Liver (tissue), 8 donors: ENCODE measurements at regions not wholly inside any gene's neighbourhood (a gene's known extent, or its start where the extent isn't known, plus 50 kb on each side); places are given as distances from the start of the nearest gene placed in this dataset.

ENCODE experiments used
- DNase-seq: peaks from one replicate; pipeline ENCODE4 v3.0.0-alpha.2; 2017; ENCODE audit warnings: low spot score
- H3K27ac ChIP-seq, 2 donors: one replicate each; pipeline ENCODE4 v1.7.0; 2013; ENCODE audit warnings: inconsistent platforms in 2 of 2, low read length in 2 of 2, control low read depth in 1 of 2, low read depth in 1 of 2, mild to moderate bottlenecking in 1 of 2
- H3K27me3 ChIP-seq, 4 donors: one replicate each; pipeline versions ENCODE4 v1.6.1 to v1.7.0; 2013; ENCODE audit warnings: low read length in 3 of 4, inconsistent platforms in 1 of 4, mild to moderate bottlenecking in 1 of 4, moderate library complexity in 1 of 4; ENCODE audit not compliant: control insufficient read depth in 4 of 4, insufficient read depth in 4 of 4
- H3K36me3 ChIP-seq, 4 donors: one replicate each; pipeline versions ENCODE4 v1.6.1 to v1.7.0; 2013; ENCODE audit warnings: low read length in 3 of 4, mild to moderate bottlenecking in 3 of 4, low read depth in 1 of 4, moderate library complexity in 1 of 4; ENCODE audit not compliant: control insufficient read depth in 4 of 4, insufficient read depth in 3 of 4
- H3K4me1 ChIP-seq, 4 donors: one replicate each; pipeline versions ENCODE4 v1.6.1 to v1.7.0; 2013; ENCODE audit warnings: low read length in 3 of 4, mild to moderate bottlenecking in 3 of 4, moderate library complexity in 1 of 4; ENCODE audit not compliant: control insufficient read depth in 4 of 4, insufficient read depth in 4 of 4
- H3K4me3 ChIP-seq, 3 donors: one replicate each; pipeline versions ENCODE4 v1.6.1 to v1.7.0; 2013; ENCODE audit warnings: low read length in 3 of 3, control low read depth in 1 of 3, low read depth in 1 of 3, mild to moderate bottlenecking in 1 of 3
- H3K9ac ChIP-seq, 2 donors: one replicate each; pipeline ENCODE4 v1.7.0; 2013; ENCODE audit warnings: low read length in 2 of 2, mild to moderate bottlenecking in 2 of 2, moderate library complexity in 2 of 2, control low read depth in 1 of 2, low read depth in 1 of 2
- H3K9me3 ChIP-seq, 4 donors: one replicate each; pipeline versions ENCODE4 v1.6.1 to v1.7.0; 2013; ENCODE audit warnings: low read length in 3 of 4; ENCODE audit not compliant: control insufficient read depth in 4 of 4
- EGR1 ChIP-seq, 2 donors: IDR thresholded peaks; 2 replicates each; pipeline ENCODE4 v1.6.1; 2016 to 2018; ENCODE audit warnings: antibody characterized with exemption in 2 of 2, low read depth in 2 of 2
- FOXA2 ChIP-seq: IDR thresholded peaks from 2 replicates; pipeline ENCODE4 v1.6.1; 2016; ENCODE audit warnings: antibody characterized with exemption
- GABPA ChIP-seq, 2 donors: IDR thresholded peaks in 1 of 2; conservative IDR thresholded peaks in 1 of 2; 2 replicates each; pipeline ENCODE4 v1.6.1; 2016; ENCODE audit warnings: antibody characterized with exemption in 2 of 2, mild to moderate bottlenecking in 1 of 2, moderate library complexity in 1 of 2
- HNF4A ChIP-seq, 2 donors: conservative IDR thresholded peaks; 2 replicates each; pipeline ENCODE4 v1.6.1; 2016; ENCODE audit warnings: antibody characterized with exemption in 2 of 2, mild to moderate bottlenecking in 2 of 2
- JUND ChIP-seq, 2 donors: IDR thresholded peaks; 2 replicates each; pipeline ENCODE4 v1.6.1; 2016; ENCODE audit warnings: antibody characterized with exemption in 2 of 2
- MAX ChIP-seq: IDR thresholded peaks from 2 replicates; pipeline ENCODE4 v1.6.1; 2016; ENCODE audit warnings: antibody characterized with exemption
- NR2F2 ChIP-seq: IDR thresholded peaks from 2 replicates; pipeline ENCODE4 v1.6.1; 2016; ENCODE audit warnings: antibody characterized with exemption
- RXRA ChIP-seq, 2 donors: IDR thresholded peaks; 2 replicates each; pipeline ENCODE4 v1.6.1; 2017 to 2018; ENCODE audit warnings: antibody characterized with exemption in 2 of 2, mild to moderate bottlenecking in 1 of 2
- SP1 ChIP-seq: IDR thresholded peaks from 2 replicates; pipeline ENCODE4 v1.6.1; 2018; ENCODE audit warnings: antibody characterized with exemption, mild to moderate bottlenecking
- TAF1 ChIP-seq: conservative IDR thresholded peaks from 2 replicates; pipeline ENCODE4 v1.6.1; 2016; ENCODE audit warnings: antibody characterized with exemption, mild to moderate bottlenecking
- YY1 ChIP-seq: IDR thresholded peaks from 2 replicates; pipeline ENCODE4 v1.6.1; 2016; ENCODE audit warnings: antibody characterized with exemption, mild to moderate bottlenecking
- ZBTB33 ChIP-seq: IDR thresholded peaks from 2 replicates; pipeline ENCODE4 v1.6.1; 2016; ENCODE audit warnings: antibody characterized with exemption
- WGBS: extraction: QIAGEN DNeasy Blood & Tissue Kit; methylation state at CpG from one replicate; pipeline ENCODE4 v1.1.7; 2013; 5-methylcytosine and 5-hydroxymethylcytosine counted together
- TF ChIP-seq, protein P1 (sequence below): fragments of 150-350 bp; IDR thresholded peaks from 2 replicates; pipeline ENCODE4 v1.5.1; 2017; ENCODE audit warnings: improper control_type of control experiment, low read depth, low read length; ENCODE audit not compliant: missing input control
- donor health status: healthy.
- donor health status: healthy.
- donor health status: healthy.
- donor health status: healthy.
- donor health status: healthy.

- no peaks in the 10 kb centered on the region for H3K36me3 ChIP-seq
- no peaks in the 10 kb centered on the region for H3K27me3 ChIP-seq
- no peak overlapping the region for H3K9ac ChIP-seq
- H3K27ac ChIP-seq, result no peak overlapping the region
- H3K4me1 ChIP-seq, result no peaks in the 10 kb centered on the region
- 87% methylated on average over 4 of the region's 4 CpGs for WGBS
- H3K9me3 ChIP-seq, result no peaks in the 10 kb centered on the region
- H3K4me3 ChIP-seq, result no peak overlapping the region
- DNase-seq, result no peak
- TF ChIP-seq ZBTB33 (no peak), MAX (no peak), FOXA2 (no peak), NR2F2 (no peak), JUND (IDR thresholded peaks at IDR 0.05) (no peak), TAF1 (no peak), SP1 (no peak), EGR1 (IDR thresholded peaks at IDR 0.05; ENCODE audit: low read depth in 2 of 2) (no peak), HNF4A (conservative IDR thresholded peaks at IDR 0.05) (no peak), YY1 (no peak), RXRA (IDR thresholded peaks at IDR 0.05) (no peak)
- TF ChIP-seq, protein P1, sequence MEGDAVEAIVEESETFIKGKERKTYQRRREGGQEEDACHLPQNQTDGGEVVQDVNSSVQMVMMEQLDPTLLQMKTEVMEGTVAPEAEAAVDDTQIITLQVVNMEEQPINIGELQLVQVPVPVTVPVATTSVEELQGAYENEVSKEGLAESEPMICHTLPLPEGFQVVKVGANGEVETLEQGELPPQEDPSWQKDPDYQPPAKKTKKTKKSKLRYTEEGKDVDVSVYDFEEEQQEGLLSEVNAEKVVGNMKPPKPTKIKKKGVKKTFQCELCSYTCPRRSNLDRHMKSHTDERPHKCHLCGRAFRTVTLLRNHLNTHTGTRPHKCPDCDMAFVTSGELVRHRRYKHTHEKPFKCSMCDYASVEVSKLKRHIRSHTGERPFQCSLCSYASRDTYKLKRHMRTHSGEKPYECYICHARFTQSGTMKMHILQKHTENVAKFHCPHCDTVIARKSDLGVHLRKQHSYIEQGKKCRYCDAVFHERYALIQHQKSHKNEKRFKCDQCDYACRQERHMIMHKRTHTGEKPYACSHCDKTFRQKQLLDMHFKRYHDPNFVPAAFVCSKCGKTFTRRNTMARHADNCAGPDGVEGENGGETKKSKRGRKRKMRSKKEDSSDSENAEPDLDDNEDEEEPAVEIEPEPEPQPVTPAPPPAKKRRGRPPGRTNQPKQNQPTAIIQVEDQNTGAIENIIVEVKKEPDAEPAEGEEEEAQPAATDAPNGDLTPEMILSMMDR, result no peak
These were observed 412.7 kb downstream of the MAFB start for GRCh38 chr20:40276301-40276700.

DNA sequence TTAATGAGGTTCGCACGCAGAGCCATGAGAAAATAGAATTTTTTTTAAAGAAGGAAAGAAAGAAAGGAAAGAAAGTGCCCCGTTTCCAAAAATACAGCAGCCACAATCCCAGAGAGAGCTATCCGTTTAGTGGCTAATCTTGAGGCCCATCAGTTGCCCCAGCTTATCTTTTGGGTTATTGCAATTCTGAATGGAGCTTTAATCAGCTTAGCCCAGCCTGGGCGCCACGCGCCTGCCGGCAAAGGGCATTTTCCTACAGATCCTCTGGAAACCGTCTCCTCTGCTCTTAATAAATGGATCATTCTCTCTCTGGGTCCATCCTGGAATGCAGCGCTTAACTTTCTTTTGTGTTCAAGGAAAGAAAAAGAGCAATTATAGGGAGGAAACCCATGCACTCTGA lies 413.3 kb downstream of the MAFB start:
- 83% methylated on average over 10 of the region's 10 CpGs for WGBS
- H3K9ac ChIP-seq, result no peak overlapping the region
- DNase-seq, result no peak
- no peak overlapping the region for H3K4me3 ChIP-seq
- no peaks in the 10 kb centered on the region for H3K4me1 ChIP-seq
- H3K9me3 ChIP-seq, result no peaks in the 10 kb centered on the region
- H3K27ac ChIP-seq, result no peak overlapping the region
- no peaks in the 10 kb centered on the region for H3K36me3 ChIP-seq
- TF ChIP-seq JUND (IDR thresholded peaks at IDR 0.05) (no peak), TAF1 (no peak), NR2F2 (no peak), YY1 (no peak), GABPA (IDR thresholded peaks at IDR 0.05 in 1 of 2, conservative IDR thresholded peaks at IDR 0.05 in 1 of 2) (no peak), RXRA (IDR thresholded peaks at IDR 0.05) (no peak), HNF4A (conservative IDR thresholded peaks at IDR 0.05) (no peak), ZBTB33 (no peak)
- TF ChIP-seq, protein P1, result no peak
- H3K27me3 ChIP-seq, result no peaks in the 10 kb centered on the region
